H1 (cell line): ENCODE measurements at regions not wholly inside any gene's neighbourhood (a gene's known extent, or its start where the extent isn't known, plus 50 kb on each side); places are given as distances from the start of the nearest gene placed in this dataset.

Experiments used
- CTCF ChIA-PET: fragments of 300-600 bp; sonication (Branson Sonifier 250); formaldehyde crosslinking; loops from one replicate; lab custom pipeline; 2021; ENCODE audit not compliant: partially characterized antibody; lab: Charles Lee
- POLR2A ChIA-PET: fragments of 300-600 bp; sonication (Branson Sonifier 250); formaldehyde crosslinking; loops from one replicate; lab custom pipeline; 2021; ENCODE audit warnings: inconsistent platforms; ENCODE audit not compliant: partially characterized antibody; lab: Charles Lee
- DNase-seq, 2 experiments: peaks; one replicate each; pipeline versions ENCODE4 v3.0.0 to v3.0.0-alpha.2; 2010 to 2022; ENCODE audit warnings: low spot score in 2 of 2, low read depth in 1 of 2, mixed read lengths in 1 of 2
- FAIRE-seq: peaks from 2 replicates; lab custom pipeline; 2011; peaks lifted over from hg19 to GRCh38; lab: Jason Lieb, UNC
- H2AFZ ChIP-seq: 2 replicates; pipeline ENCODE4 v1.8.1; 2012; ENCODE audit warnings: low read length, inconsistent platforms
- H2AK5ac ChIP-seq: 2 replicates; pipeline ENCODE4 v1.6.1; 2013; ENCODE audit warnings: low read depth, low read length
- H2BK120ac ChIP-seq: replicated peaks from 2 replicates; pipeline ENCODE3; 2013; ENCODE audit warnings: low read depth, low read length, inconsistent platforms
- H2BK12ac ChIP-seq: 2 replicates; pipeline ENCODE4 v1.6.1; 2013; ENCODE audit warnings: low read depth, low read length
- H2BK15ac ChIP-seq: 2 replicates; pipeline ENCODE4 v1.6.1; 2013; ENCODE audit warnings: low read length
- H2BK20ac ChIP-seq: 2 replicates; pipeline ENCODE4 v1.6.1; 2013; ENCODE audit warnings: low read length
- H2BK5ac ChIP-seq: 2 replicates; pipeline ENCODE4 v1.6.1; 2013; ENCODE audit warnings: low read depth, low read length
- H3K14ac ChIP-seq: 2 replicates; pipeline ENCODE4 v1.6.1; 2013; ENCODE audit warnings: inconsistent platforms; ENCODE audit not compliant: insufficient read length
- H3K18ac ChIP-seq: 2 replicates; pipeline ENCODE4 v1.6.1; 2013; ENCODE audit warnings: low read length; ENCODE audit errors: extremely low read depth
- H3K23ac ChIP-seq: 2 replicates; pipeline ENCODE4 v1.6.1; 2013; ENCODE audit warnings: inconsistent platforms; ENCODE audit not compliant: insufficient read length
- H3K23me2 ChIP-seq: 2 replicates; pipeline ENCODE4 v1.6.1; 2013; ENCODE audit warnings: low read depth, low read length
- H3K27ac ChIP-seq: 2 replicates; pipeline ENCODE4 v1.6.1; 2011; ENCODE audit warnings: low read depth, low read length, inconsistent platforms
- H3K27me3 ChIP-seq, 4 experiments: replicated peaks in 1 of 4; 1 replicate in 1 of 4; 2 replicates in 3 of 4; pipeline versions ENCODE4 v1.6.1 to v1.8.1; 2011 to 2013; ENCODE audit warnings: low read length in 3 of 4, mild to moderate bottlenecking in 3 of 4, inconsistent platforms in 2 of 4, mixed read lengths in 2 of 4, moderate library complexity in 1 of 4; ENCODE audit not compliant: control insufficient read depth in 3 of 4, insufficient read depth in 3 of 4; ENCODE audit errors: extremely low read depth in 1 of 4
- H3K36me3 ChIP-seq, 4 experiments: 2 replicates each; pipeline versions ENCODE4 v1.6.1 to v1.8.1; 2011 to 2013; ENCODE audit warnings: mild to moderate bottlenecking in 4 of 4, low read length in 3 of 4, moderate library complexity in 2 of 4, control low read depth in 1 of 4, inconsistent platforms in 1 of 4; ENCODE audit not compliant: insufficient read depth in 4 of 4, control insufficient read depth in 2 of 4
- H3K4ac ChIP-seq: replicated peaks from 2 replicates; pipeline ENCODE3; 2013; ENCODE audit warnings: low read length, low read depth, mixed read lengths, inconsistent platforms; ENCODE audit not compliant: insufficient read length
- H3K4me1 ChIP-seq, 4 experiments: replicated peaks in 1 of 4; 1 replicate in 1 of 4; 2 replicates in 3 of 4; pipeline versions ENCODE4 v1.6.1 to v1.8.1; 2011 to 2013; ENCODE audit warnings: low read length in 3 of 4, inconsistent platforms in 2 of 4, mixed read lengths in 1 of 4; ENCODE audit not compliant: insufficient read depth in 4 of 4, control insufficient read depth in 3 of 4
- H3K4me2 ChIP-seq, 2 experiments: 2 replicates each; pipeline versions ENCODE4 v1.6.1 to v1.8.1; 2011 to 2013; ENCODE audit warnings: low read depth in 2 of 2, low read length in 2 of 2, control low read depth in 1 of 2, inconsistent platforms in 1 of 2, mild to moderate bottlenecking in 1 of 2; ENCODE audit not compliant: insufficient read depth in 1 of 2
- H3K4me3 ChIP-seq, 4 experiments: fragments of 200-600, 300-600 bp in 1 of 4; sonication (generic), shearing (Covaris generic), sonication (Bioruptor Twin) in 1 of 4; 2 replicates each; pipeline versions ENCODE4 v1.5.1 to v1.8.1; 2011 to 2016; ENCODE audit warnings: low read length in 4 of 4, low read depth in 3 of 4, control low read depth in 2 of 4, inconsistent platforms in 2 of 4, mild to moderate bottlenecking in 2 of 4, mixed read lengths in 1 of 4, moderate library complexity in 1 of 4; ENCODE audit not compliant: insufficient read depth in 2 of 4; ENCODE audit errors: extremely low read depth in 1 of 4
- H3K56ac ChIP-seq: replicated peaks from 2 replicates; pipeline ENCODE3; 2013; ENCODE audit warnings: low read depth, mild to moderate bottlenecking, mixed read lengths, low read length, inconsistent platforms; ENCODE audit not compliant: insufficient read length
- H3K79me1 ChIP-seq: 2 replicates; pipeline ENCODE4 v1.6.1; 2013; ENCODE audit warnings: low read depth, low read length, control low read depth
- H3K79me2 ChIP-seq, 2 experiments: 2 replicates each; pipeline versions ENCODE4 v1.6.1 to v1.8.1; 2012 to 2013; ENCODE audit warnings: low read length in 2 of 2, mild to moderate bottlenecking in 2 of 2, inconsistent platforms in 1 of 2; ENCODE audit not compliant: insufficient read depth in 2 of 2, control insufficient read depth in 1 of 2
- H3K9ac ChIP-seq, 4 experiments: replicated peaks in 1 of 4; 1 replicate in 1 of 4; 2 replicates in 3 of 4; pipeline versions ENCODE4 v1.6.1 to v1.8.1; 2011 to 2013; ENCODE audit warnings: low read depth in 3 of 4, low read length in 3 of 4, control low read depth in 2 of 4, mild to moderate bottlenecking in 2 of 4, moderate library complexity in 2 of 4, inconsistent platforms in 1 of 4; ENCODE audit errors: extremely low read depth in 1 of 4
- H3K9me3 ChIP-seq, 2 experiments: 2 replicates each; pipeline versions ENCODE4 v1.6.1 to v1.8.1; 2012 to 2013; ENCODE audit warnings: mild to moderate bottlenecking in 2 of 2, moderate library complexity in 2 of 2, control low read depth in 1 of 2, inconsistent platforms in 1 of 2, low read depth in 1 of 2, low read length in 1 of 2, mixed read lengths in 1 of 2; ENCODE audit not compliant: insufficient read depth in 2 of 2
- H4K20me1 ChIP-seq, 2 experiments: replicated peaks in 1 of 2; 2 replicates each; pipeline versions ENCODE3 to v1.8.1; 2011 to 2013; ENCODE audit warnings: inconsistent platforms in 2 of 2, low read length in 2 of 2, mild to moderate bottlenecking in 1 of 2; ENCODE audit not compliant: insufficient read depth in 2 of 2, control insufficient read depth in 1 of 2
- H4K5ac ChIP-seq: 2 replicates; pipeline ENCODE4 v1.6.1; 2013; ENCODE audit warnings: low read length, low read depth, mixed read lengths, inconsistent platforms; ENCODE audit not compliant: insufficient read length
- H4K8ac ChIP-seq: 2 replicates; pipeline ENCODE4 v1.8.0; 2013; ENCODE audit warnings: mild to moderate bottlenecking, moderate library complexity, low read length, inconsistent platforms; ENCODE audit not compliant: insufficient read depth; ENCODE audit errors: extremely low read depth
- H4K91ac ChIP-seq: replicated peaks from 2 replicates; pipeline ENCODE3; 2013; ENCODE audit warnings: low read length, mixed read lengths, inconsistent platforms; ENCODE audit not compliant: insufficient read length
- BCL11A ChIP-seq, 2 experiments: IDR thresholded peaks; one replicate each; pipeline ENCODE4 v1.6.1; 2011; ENCODE audit warnings: low read depth in 2 of 2, low read length in 2 of 2, mild to moderate bottlenecking in 2 of 2
- E2F6 ChIP-seq: IDR thresholded peaks from 2 replicates; pipeline ENCODE4 v1.6.1; 2012; ENCODE audit warnings: inconsistent platforms
- EZH2 ChIP-seq: fragments of 200-600 bp; sonication (generic); IDR thresholded peaks from 2 replicates; pipeline ENCODE4 v1.7.1; 2012; ENCODE audit warnings: low read depth, mild to moderate bottlenecking, moderate library complexity, low read length, inconsistent platforms; ENCODE audit not compliant: severe bottlenecking
- KDM5A ChIP-seq: fragments of 200-600 bp; IDR thresholded peaks from 2 replicates; pipeline ENCODE4 v1.7.1; 2012; ENCODE audit warnings: mild to moderate bottlenecking, low read length, inconsistent platforms, mixed read lengths
- NANOG ChIP-seq: IDR thresholded peaks from 2 replicates; pipeline ENCODE4 v1.6.1; 2011; ENCODE audit warnings: low read length, low read depth, mild to moderate bottlenecking, inconsistent platforms; ENCODE audit not compliant: insufficient read depth, poor library complexity, severe bottlenecking
- POU5F1 ChIP-seq: IDR thresholded peaks from 2 replicates; pipeline ENCODE4 v1.6.1; 2011; ENCODE audit warnings: low read depth, mild to moderate bottlenecking, low read length, moderate library complexity
- RFX5 ChIP-seq: IDR thresholded peaks from 2 replicates; pipeline ENCODE4 v1.6.1; 2011; ENCODE audit warnings: low read depth, low read length, improper control_type of control experiment, borderline replicate concordance
- SP1 ChIP-seq: IDR thresholded peaks from 2 replicates; pipeline ENCODE4 v1.6.1; 2011; ENCODE audit warnings: low read depth, low read length
- TBP ChIP-seq: IDR thresholded peaks from 2 replicates; pipeline ENCODE4 v1.6.1; 2011; ENCODE audit warnings: low read depth, low read length, improper control_type of control experiment
- ZNF274 ChIP-seq: IDR thresholded peaks from 2 replicates; pipeline ENCODE4 v1.7.0; 2012; ENCODE audit warnings: low read length, borderline replicate concordance; ENCODE audit errors: extremely low read depth
- WGBS, 2 experiments: shearing (Covaris generic) in 1 of 2; methylation state at CpG; one replicate each; pipeline versions ENCODE4 v1.1.6 to v1.1.7; 2013 to 2015; ENCODE audit warnings: low lambda C conversion rate in 2 of 2, mixed read lengths in 2 of 2, inconsistent platforms in 1 of 2, low coverage in 1 of 2, missing lambda C conversion rate in 1 of 2; ENCODE audit not compliant: insufficient replicate concordance in 2 of 2, insufficient coverage in 1 of 2, insufficient read length in 1 of 2; ENCODE audit errors: extremely low coverage in 1 of 2, missing lambda C conversion rate in 1 of 2; 5-methylcytosine and 5-hydroxymethylcytosine counted together

- H4K8ac ChIP-seq = no peak overlapping the region
- peak in 1 of 2 experiments; percentile 6 for DNase-seq
- H3K36me3 ChIP-seq = no peaks in the 10 kb centered on the region
- FAIRE-seq = no peak
- no peak overlapping the region for H4K91ac ChIP-seq
- H4K20me1 ChIP-seq = no peaks in the 10 kb centered on the region
- ChIA-PET CTCF (interaction anchor here (0.6 kb wide), 1 partner anchor 677 kb away, joined by 4 read pairs; no protein-coding TSS in a partner anchor), POLR2A (no interaction called here)
- peaks cover 0 to 3% (median 0%) of the 10 kb centered on the region in 4 experiments; a peak in 1 of 7 replicates for H3K4me1 ChIP-seq
- H3K23ac ChIP-seq = no peak overlapping the region
- WGBS, 2 experiments = 82% methylated on average over 2 of the region's 2 CpGs; no CpG with 5 or more reads in 1 of the 2 experiments
- no peak overlapping the region for H3K18ac ChIP-seq
- no peak overlapping the region for H2BK20ac ChIP-seq
- H3K4ac ChIP-seq = no peak overlapping the region
- H3K23me2 ChIP-seq = peaks cover 7% of the 10 kb centered on the region; the same call in 1 of the 2 replicates
- H3K14ac ChIP-seq = no peak overlapping the region
- H2BK120ac ChIP-seq = no peak overlapping the region
- no peak overlapping the region for H3K4me3 ChIP-seq
- H3K27me3 ChIP-seq = no peaks in the 10 kb centered on the region
- no peak overlapping the region for H3K4me2 ChIP-seq
- H2BK12ac ChIP-seq = no peak overlapping the region
- H3K27ac ChIP-seq = no peak overlapping the region
- H2AFZ ChIP-seq = no peak overlapping the region
- no peaks in the 10 kb centered on the region for H3K79me2 ChIP-seq
- H2AK5ac ChIP-seq = no peak overlapping the region
- H3K9ac ChIP-seq = no peak overlapping the region
- no peak overlapping the region for H2BK15ac ChIP-seq
- no peaks in the 10 kb centered on the region for H3K79me1 ChIP-seq
- H3K56ac ChIP-seq = no peak overlapping the region
- peaks cover 0 to 3% of the 10 kb centered on the region in 2 experiments; a peak in 1 of 4 replicates for H3K9me3 ChIP-seq
- H4K5ac ChIP-seq = no peak overlapping the region
- no peak overlapping the region for H2BK5ac ChIP-seq
- TF ChIP-seq TBP (no peak), E2F6 (no peak), EZH2 (no peak), KDM5A (no peak), ZNF274 (no peak), POU5F1 (no peak), NANOG (no peak), RFX5 (no peak), BCL11A (IDR thresholded peaks at IDR 0.05; ENCODE audit: low read depth in 2 of 2, low read length in 2 of 2) (no peak), SP1 (no peak)
Measured at GRCh38 chr14:98754343-98755020, 517.5 kb downstream of the BCL11B start.
